ENCODE measurements at regions not wholly inside any gene's neighbourhood (a gene's known extent, or its start where the extent isn't known, plus 50 kb on each side); places are given as distances from the start of the nearest gene placed in this dataset.

- no peak for TF ChIP-seq EGR1 (IDR thresholded peaks at IDR 0.05)
- TF ChIP-seq TCF12 (IDR thresholded peaks at IDR 0.05; ENCODE audit: low read depth) = no peak
- no peak for TF ChIP-seq EP300 (IDR thresholded peaks at IDR 0.05; ENCODE audit: borderline replicate concordance)
- TF ChIP-seq TAF1 (IDR thresholded peaks at IDR 0.05; ENCODE audit: low read depth) = no peak
- no peak for TF ChIP-seq USF1 (IDR thresholded peaks at IDR 0.05)
- TF ChIP-seq ZBTB7A (IDR thresholded peaks at IDR 0.05; ENCODE audit: low read depth) = no peak
- no peak for TF ChIP-seq RAD21 (IDR thresholded peaks at IDR 0.05; ENCODE audit: low read depth)
- TF ChIP-seq NFIC (IDR thresholded peaks at IDR 0.05) = no peak
- no peak for TF ChIP-seq CEBPB (IDR thresholded peaks at IDR 0.05)
- TF ChIP-seq TEAD4 (IDR thresholded peaks at IDR 0.05) = no peak
- no peak for TF ChIP-seq REST (IDR thresholded peaks at IDR 0.05; ENCODE audit: low read depth)
These were observed 145.7 kb downstream of the RBFOX3 start for GRCh38 chr17:79465011-79465680.

GRCh38 chr17:79464318-79465010 is 146.4 kb downstream of the RBFOX3 start:
- no peak for TF ChIP-seq TCF12 (IDR thresholded peaks at IDR 0.05; ENCODE audit: low read depth)
- no peak for TF ChIP-seq YY1 (IDR thresholded peaks at IDR 0.05; ENCODE audit: low read depth)
- no peak for TF ChIP-seq MAX (IDR thresholded peaks at IDR 0.05)
- no peak for TF ChIP-seq CREB1 (IDR thresholded peaks at IDR 0.05; ENCODE audit: low read depth)
- TF ChIP-seq CEBPB (IDR thresholded peaks at IDR 0.05) = no peak
- TF ChIP-seq NFIC (IDR thresholded peaks at IDR 0.05) = no peak
- no peak for TF ChIP-seq EP300 (IDR thresholded peaks at IDR 0.05; ENCODE audit: borderline replicate concordance)
- no peak for TF ChIP-seq REST (IDR thresholded peaks at IDR 0.05; ENCODE audit: low read depth)
- TF ChIP-seq TEAD4 (IDR thresholded peaks at IDR 0.05) = no peak
- TF ChIP-seq USF1 (IDR thresholded peaks at IDR 0.05) = no peak
- no peak for TF ChIP-seq FOXM1 (IDR thresholded peaks at IDR 0.05; ENCODE audit: borderline replicate concordance, low read depth)
- no peak for TF ChIP-seq TAF1 (IDR thresholded peaks at IDR 0.05; ENCODE audit: low read depth)
- no peak for TF ChIP-seq EGR1 (IDR thresholded peaks at IDR 0.05)
- TF ChIP-seq RAD21 (IDR thresholded peaks at IDR 0.05; ENCODE audit: low read depth) = no peak
- TF ChIP-seq ZBTB7A (IDR thresholded peaks at IDR 0.05; ENCODE audit: low read depth) = no peak

GRCh38 chr17:79463421-79464317 is 147.2 kb downstream of the RBFOX3 start:
- TF ChIP-seq TCF12 (IDR thresholded peaks at IDR 0.05; ENCODE audit: low read depth) (no peak), REST (IDR thresholded peaks at IDR 0.05; ENCODE audit: low read depth) (no peak), EP300 (IDR thresholded peaks at IDR 0.05; ENCODE audit: borderline replicate concordance) (no peak), USF1 (IDR thresholded peaks at IDR 0.05) (no peak), MAX (IDR thresholded peaks at IDR 0.05) (no peak), TAF1 (IDR thresholded peaks at IDR 0.05; ENCODE audit: low read depth) (no peak), CREB1 (IDR thresholded peaks at IDR 0.05; ENCODE audit: low read depth) (no peak), ZBTB7A (IDR thresholded peaks at IDR 0.05; ENCODE audit: low read depth) (no peak), CEBPB (IDR thresholded peaks at IDR 0.05) (no peak), YY1 (IDR thresholded peaks at IDR 0.05; ENCODE audit: low read depth) (no peak), TEAD4 (IDR thresholded peaks at IDR 0.05) (no peak), NFIC (IDR thresholded peaks at IDR 0.05) (no peak), EGR1 (IDR thresholded peaks at IDR 0.05) (no peak), RAD21 (IDR thresholded peaks at IDR 0.05; ENCODE audit: low read depth) (no peak), FOXM1 (IDR thresholded peaks at IDR 0.05; ENCODE audit: borderline replicate concordance, low read depth) (no peak)
